ENCODE measurements at regions not wholly inside any gene's neighbourhood (a gene's known extent, or its start where the extent isn't known, plus 50 kb on each side); places are given as distances from the start of the nearest gene placed in this dataset.

DNA sequence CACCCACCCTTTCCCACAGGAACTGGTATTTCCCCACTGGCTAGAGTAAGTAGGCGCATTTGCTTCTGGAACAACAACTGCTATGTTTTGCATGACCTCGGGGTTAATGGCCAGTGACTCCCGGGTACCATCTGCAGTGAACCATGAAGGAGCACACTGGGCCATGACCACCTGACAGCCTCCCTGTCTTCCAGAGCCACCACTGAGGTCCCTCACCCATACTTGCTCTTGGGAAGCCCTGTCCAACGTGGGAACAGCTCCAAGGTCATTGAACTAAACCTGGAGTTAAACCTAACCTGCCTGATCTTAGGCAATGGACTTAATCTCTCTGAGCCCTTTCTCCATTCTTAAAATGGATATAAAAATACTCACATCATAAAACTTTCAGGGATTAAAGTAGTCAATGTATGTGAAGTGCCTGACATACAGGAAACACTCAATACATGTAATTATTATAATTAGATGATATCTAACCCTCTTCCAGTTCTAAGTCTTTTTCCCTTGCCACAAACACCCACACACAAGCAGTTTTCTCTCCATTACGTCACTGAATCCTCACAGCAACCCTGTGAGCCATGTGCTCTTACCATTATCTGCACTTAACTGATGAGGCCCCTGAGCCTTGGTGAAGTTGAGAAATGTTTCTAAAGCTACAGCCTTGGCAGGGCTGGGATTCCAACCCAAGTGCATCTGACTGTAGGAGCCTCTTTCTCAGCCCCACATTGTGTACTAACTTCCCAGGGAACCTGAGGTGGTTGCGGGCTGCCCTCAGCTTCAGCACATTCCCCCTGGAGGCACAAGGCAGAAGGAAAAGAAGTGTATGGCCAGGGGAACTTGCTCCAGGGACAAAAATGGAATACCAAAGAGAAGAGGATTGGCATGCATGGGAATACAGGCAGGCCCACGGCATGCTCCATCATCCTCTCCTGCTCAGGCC lies 74.5 kb upstream of the NCAM1 start (continued):
- no peak for TF ChIP-seq CEBPB (IDR thresholded peaks at IDR 0.05; ENCODE audit: low read depth, low read length)

DNA sequence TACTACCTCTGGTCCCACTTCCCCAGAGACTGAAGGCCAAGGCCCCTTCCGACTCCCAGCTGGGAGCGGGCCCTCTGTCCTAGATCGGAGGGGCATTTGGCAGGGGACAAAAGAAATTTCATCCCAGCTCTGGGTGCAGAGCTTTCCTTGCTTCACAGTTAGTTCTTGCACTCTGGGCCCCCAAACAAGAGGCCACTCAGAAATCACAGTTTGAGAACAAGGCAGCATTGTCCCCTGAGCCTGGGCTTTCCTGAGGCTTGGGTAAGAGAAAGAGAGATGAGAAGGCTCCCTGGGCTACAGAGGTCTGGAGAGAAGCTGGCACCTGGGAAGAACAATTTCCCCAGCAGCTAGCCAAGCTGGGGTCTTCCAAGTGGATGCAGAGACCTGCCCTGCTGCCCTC lies 71.8 kb upstream of the NCAM1 start:
- H3K36me3 ChIP-seq (ENCODE audit: control insufficient read depth, insufficient read depth, low read length): no peaks in the 10 kb centered on the region
- TF ChIP-seq, protein P1, sequence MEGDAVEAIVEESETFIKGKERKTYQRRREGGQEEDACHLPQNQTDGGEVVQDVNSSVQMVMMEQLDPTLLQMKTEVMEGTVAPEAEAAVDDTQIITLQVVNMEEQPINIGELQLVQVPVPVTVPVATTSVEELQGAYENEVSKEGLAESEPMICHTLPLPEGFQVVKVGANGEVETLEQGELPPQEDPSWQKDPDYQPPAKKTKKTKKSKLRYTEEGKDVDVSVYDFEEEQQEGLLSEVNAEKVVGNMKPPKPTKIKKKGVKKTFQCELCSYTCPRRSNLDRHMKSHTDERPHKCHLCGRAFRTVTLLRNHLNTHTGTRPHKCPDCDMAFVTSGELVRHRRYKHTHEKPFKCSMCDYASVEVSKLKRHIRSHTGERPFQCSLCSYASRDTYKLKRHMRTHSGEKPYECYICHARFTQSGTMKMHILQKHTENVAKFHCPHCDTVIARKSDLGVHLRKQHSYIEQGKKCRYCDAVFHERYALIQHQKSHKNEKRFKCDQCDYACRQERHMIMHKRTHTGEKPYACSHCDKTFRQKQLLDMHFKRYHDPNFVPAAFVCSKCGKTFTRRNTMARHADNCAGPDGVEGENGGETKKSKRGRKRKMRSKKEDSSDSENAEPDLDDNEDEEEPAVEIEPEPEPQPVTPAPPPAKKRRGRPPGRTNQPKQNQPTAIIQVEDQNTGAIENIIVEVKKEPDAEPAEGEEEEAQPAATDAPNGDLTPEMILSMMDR (conservative IDR thresholded peaks at IDR 0.05; ENCODE audit: low read depth, low read length): no peak
- TF ChIP-seq MAFK (IDR thresholded peaks at IDR 0.05; ENCODE audit: low read depth, low read length): no peak
- TF ChIP-seq SMC3 (IDR thresholded peaks at IDR 0.05; ENCODE audit: low read depth, low read length): no peak
- TF ChIP-seq RFX5 (IDR thresholded peaks at IDR 0.05; ENCODE audit: low read depth, low read length): no peak
- no peak for TF ChIP-seq FOS (IDR thresholded peaks at IDR 0.05; ENCODE audit: low read depth, low read length)
- TF ChIP-seq MXI1 (IDR thresholded peaks at IDR 0.05; ENCODE audit: borderline replicate concordance, low read depth, low read length): no peak
- no peak for TF ChIP-seq CEBPB (IDR thresholded peaks at IDR 0.05; ENCODE audit: low read depth, low read length)
- no peak for TF ChIP-seq POLR2A (IDR thresholded peaks at IDR 0.05; ENCODE audit: low read depth, low read length)
- TF ChIP-seq RAD21 (IDR thresholded peaks at IDR 0.05; ENCODE audit: low read length): no peak
- no peak for TF ChIP-seq CHD1 (IDR thresholded peaks at IDR 0.05; ENCODE audit: low read depth, low read length)
- TF ChIP-seq, protein P2, sequence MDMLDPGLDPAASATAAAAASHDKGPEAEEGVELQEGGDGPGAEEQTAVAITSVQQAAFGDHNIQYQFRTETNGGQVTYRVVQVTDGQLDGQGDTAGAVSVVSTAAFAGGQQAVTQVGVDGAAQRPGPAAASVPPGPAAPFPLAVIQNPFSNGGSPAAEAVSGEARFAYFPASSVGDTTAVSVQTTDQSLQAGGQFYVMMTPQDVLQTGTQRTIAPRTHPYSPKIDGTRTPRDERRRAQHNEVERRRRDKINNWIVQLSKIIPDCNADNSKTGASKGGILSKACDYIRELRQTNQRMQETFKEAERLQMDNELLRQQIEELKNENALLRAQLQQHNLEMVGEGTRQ (IDR thresholded peaks at IDR 0.05; ENCODE audit: low read depth, low read length): no peak
- no peak for TF ChIP-seq NFE2L2 (IDR thresholded peaks at IDR 0.05; ENCODE audit: low read depth, low read length)
- TF ChIP-seq, protein P3, sequence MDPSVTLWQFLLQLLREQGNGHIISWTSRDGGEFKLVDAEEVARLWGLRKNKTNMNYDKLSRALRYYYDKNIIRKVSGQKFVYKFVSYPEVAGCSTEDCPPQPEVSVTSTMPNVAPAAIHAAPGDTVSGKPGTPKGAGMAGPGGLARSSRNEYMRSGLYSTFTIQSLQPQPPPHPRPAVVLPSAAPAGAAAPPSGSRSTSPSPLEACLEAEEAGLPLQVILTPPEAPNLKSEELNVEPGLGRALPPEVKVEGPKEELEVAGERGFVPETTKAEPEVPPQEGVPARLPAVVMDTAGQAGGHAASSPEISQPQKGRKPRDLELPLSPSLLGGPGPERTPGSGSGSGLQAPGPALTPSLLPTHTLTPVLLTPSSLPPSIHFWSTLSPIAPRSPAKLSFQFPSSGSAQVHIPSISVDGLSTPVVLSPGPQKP (IDR thresholded peaks at IDR 0.05; ENCODE audit: borderline replicate concordance, low read depth, low read length): no peak

More for the DNA sequence above, 71.8 kb upstream of the NCAM1 start:
- no peak for ATAC-seq (ENCODE audit: low read depth)
- H2BK20ac ChIP-seq (ENCODE audit: low read depth, low read length): no peak overlapping the region
- no peaks in the 10 kb centered on the region for H3K79me1 ChIP-seq (ENCODE audit: low read depth in 1 of 2, low read length in 2 of 2)
- BruUV-seq (replicated peaks): no TSS peak
- H3K14ac ChIP-seq (replicated peaks; ENCODE audit: low read depth, low read length): no peak overlapping the region
- in situ Hi-C loops (cut with MboI; ENCODE audit: low sequenced_read_pairs): no loop called here
- no peaks in the 10 kb centered on the region for H3K4me1 ChIP-seq (ENCODE audit: control insufficient read depth, insufficient read depth, low read length)
- H3K9ac ChIP-seq (ENCODE audit: low read depth, low read length): no peak overlapping the region
- H2AK9ac ChIP-seq (replicated peaks; ENCODE audit: low read depth, low read length, poor library complexity): no peak overlapping the region
- no peak overlapping the region for H3K4me2 ChIP-seq (ENCODE audit: low read depth, low read length)
- H3K23ac ChIP-seq (ENCODE audit: low read depth, low read length): no peak overlapping the region
- POLR2A ChIA-PET (ENCODE audit: unreplicated experiment): no interaction called here
- H2BK120ac ChIP-seq (ENCODE audit: low read depth, low read length): no peak overlapping the region
- no peak overlapping the region for H2AFZ ChIP-seq (replicated peaks; ENCODE audit: low read length, poor library complexity)
- H3K4ac ChIP-seq (ENCODE audit: low read depth, low read length): no peak overlapping the region
- no peaks in the 10 kb centered on the region for H3K9me1 ChIP-seq (ENCODE audit: insufficient read depth, low read length)
- CTCF ChIA-PET: no interaction called here
- no peak overlapping the region for H4K8ac ChIP-seq (ENCODE audit: low read depth in 2 of 2, low read length in 2 of 2)
- no peak overlapping the region for H4K91ac ChIP-seq (ENCODE audit: insufficient read depth, low read depth, low read length)
- H2AK5ac ChIP-seq (ENCODE audit: low read depth, low read length): no peak overlapping the region
- no peaks in the 10 kb centered on the region for H4K20me1 ChIP-seq (ENCODE audit: insufficient read depth, low read length)
- no peak overlapping the region for H3K18ac ChIP-seq (ENCODE audit: low read depth, low read length)
- no peak overlapping the region for H4K5ac ChIP-seq (ENCODE audit: low read depth, low read length)
- no peak overlapping the region for H3K27ac ChIP-seq (ENCODE audit: insufficient read depth, low read length)
- no peak overlapping the region for H3K56ac ChIP-seq (ENCODE audit: extremely low read depth, insufficient read depth, low read length)
- H3K9me3 ChIP-seq (ENCODE audit: control insufficient read depth, insufficient read depth, low read length): 0 out of 2 replicates have a peak, but pooled peaks cover 1% of the 10 kb centered on the region
- no peak overlapping the region for H2BK5ac ChIP-seq (ENCODE audit: low read depth, low read length, poor library complexity, severe bottlenecking)
- DNase-seq: no peak
- WGBS, 2 experiments (ENCODE audit: extremely low coverage in 2 of 2, insufficient read length in 1 of 2): no CpG with 5 or more reads among the region's 3 CpGs
- no peak overlapping the region for H2BK15ac ChIP-seq (ENCODE audit: low read depth, low read length)
- intact Hi-C loops (cut with micrococcal nuclease): no loop called here
- dilution Hi-C loops (cut with HindIII; ENCODE audit: low sequenced_read_pairs, unreplicated experiment): no loop called here
- no peaks in the 10 kb centered on the region for H3K27me3 ChIP-seq (ENCODE audit: control insufficient read depth, insufficient read depth, low read length)
- no peak overlapping the region for H3K4me3 ChIP-seq (ENCODE audit: insufficient read depth, low read depth, low read length)
